ENCODE measurements at regions not wholly inside any gene's neighbourhood (a gene's known extent, or its start where the extent isn't known, plus 50 kb on each side); places are given as distances from the start of the nearest gene placed in this dataset.

- CTCF ChIA-PET, result no interaction called here
- Histone ChIP-seq H3K4me1 (replicated peaks; ENCODE audit: insufficient read depth) (no peaks in the 10 kb centered on the region), H3K4me2 (no peak overlapping the region), H3F3A (ENCODE audit: insufficient read depth, low read depth) (no peaks in the 10 kb centered on the region), H3K36me3 (ENCODE audit: low read depth) (no peaks in the 10 kb centered on the region), H3K9me2 (ENCODE audit: insufficient read depth) (no peaks in the 10 kb centered on the region), H3K4me3 (no peak overlapping the region), H3K27ac (no peak overlapping the region), H3K9me3 (ENCODE audit: insufficient read depth, low read depth) (no peaks in the 10 kb centered on the region), H3K79me2 (ENCODE audit: low read depth) (no peaks in the 10 kb centered on the region), H2AFZ (no peak overlapping the region), H4K20me1 (ENCODE audit: insufficient read depth) (no peaks in the 10 kb centered on the region), H3K27me3 (ENCODE audit: insufficient read depth, low read depth) (no peaks in the 10 kb centered on the region)
- POLR2A ChIA-PET (ENCODE audit: unreplicated experiment), result interaction anchor here (0.7 kb wide), 1 partner anchor 274 kb away, joined by 4 read pairs; no protein-coding TSS in a partner anchor
- BruUV-seq (replicated peaks), result no TSS peak
- DNase-seq, result no peak
- intact Hi-C loops (cut with micrococcal nuclease; ENCODE audit: unreplicated experiment), result no loop called here
- no peak for TF ChIP-seq EZH2 (IDR thresholded peaks at IDR 0.05; ENCODE audit: low read depth)
- TF ChIP-seq CTCF (conservative IDR thresholded peaks at IDR 0.05), result no peak
Measured at GRCh38 chr4:112895811-112896608, 153.4 kb upstream of the ANK2 start.

- no peaks in the 10 kb centered on the region for H4K20me1 ChIP-seq (ENCODE audit: insufficient read depth)
- H3K36me3 ChIP-seq (ENCODE audit: low read depth), result no peaks in the 10 kb centered on the region
- no peaks in the 10 kb centered on the region for H3K9me3 ChIP-seq (ENCODE audit: insufficient read depth, low read depth)
- DNase-seq, result no peak
- intact Hi-C loops (cut with micrococcal nuclease; ENCODE audit: unreplicated experiment), result no loop called here
- no peak overlapping the region for H3K4me3 ChIP-seq
- no TSS peak for BruUV-seq (replicated peaks)
- no peak overlapping the region for H2AFZ ChIP-seq
- H3K4me2 ChIP-seq, result no peak overlapping the region
- ChIA-PET CTCF (no interaction called here), POLR2A (ENCODE audit: unreplicated experiment) (no interaction called here)
- no peaks in the 10 kb centered on the region for H3K27me3 ChIP-seq (ENCODE audit: insufficient read depth, low read depth)
- H3K9me2 ChIP-seq (ENCODE audit: insufficient read depth), result no peaks in the 10 kb centered on the region
- no peaks in the 10 kb centered on the region for H3F3A ChIP-seq (ENCODE audit: insufficient read depth, low read depth)
- H3K4me1 ChIP-seq (replicated peaks; ENCODE audit: insufficient read depth), result no peaks in the 10 kb centered on the region
- H3K79me2 ChIP-seq (ENCODE audit: low read depth), result no peaks in the 10 kb centered on the region
- H3K27ac ChIP-seq, result no peak overlapping the region
- no peak for TF ChIP-seq CTCF (conservative IDR thresholded peaks at IDR 0.05)
- TF ChIP-seq EZH2 (IDR thresholded peaks at IDR 0.05; ENCODE audit: low read depth), result no peak
Measured at GRCh38 chr4:112896609-112897190, 152.8 kb upstream of the ANK2 start.

- Histone ChIP-seq H3K36me3 (ENCODE audit: low read depth) (no peaks in the 10 kb centered on the region), H3K4me2 (no peak overlapping the region), H3K79me2 (ENCODE audit: low read depth) (no peaks in the 10 kb centered on the region), H3K27ac (no peak overlapping the region), H3K9me2 (ENCODE audit: insufficient read depth) (no peaks in the 10 kb centered on the region), H3K9me3 (ENCODE audit: insufficient read depth, low read depth) (no peaks in the 10 kb centered on the region), H3K4me1 (replicated peaks; ENCODE audit: insufficient read depth) (no peaks in the 10 kb centered on the region), H3K27me3 (ENCODE audit: insufficient read depth, low read depth) (no peaks in the 10 kb centered on the region), H3K4me3 (no peak overlapping the region), H2AFZ (no peak overlapping the region), H3F3A (ENCODE audit: insufficient read depth, low read depth) (no peaks in the 10 kb centered on the region), H4K20me1 (ENCODE audit: insufficient read depth) (no peaks in the 10 kb centered on the region)
- ChIA-PET POLR2A (ENCODE audit: unreplicated experiment) (no interaction called here), CTCF (no interaction called here)
- BruUV-seq (replicated peaks), result no TSS peak
- intact Hi-C loops (cut with micrococcal nuclease; ENCODE audit: unreplicated experiment), result no loop called here
- no peak for DNase-seq
- no peak for TF ChIP-seq EZH2 (IDR thresholded peaks at IDR 0.05; ENCODE audit: low read depth)
- TF ChIP-seq CTCF (conservative IDR thresholded peaks at IDR 0.05), result no peak
Measured at GRCh38 chr4:112897543-112897942, 151.9 kb upstream of the ANK2 start.
